Endodermal cell (in vitro differentiated cells): ENCODE measurements at regions not wholly inside any gene's neighbourhood (a gene's known extent, or its start where the extent isn't known, plus 50 kb on each side); places are given as distances from the start of the nearest gene placed in this dataset.

Experiments used
- DNase-seq: peaks from one replicate; pipeline ENCODE4 v3.0.0-alpha.2; 2017
- H3K27ac ChIP-seq: 2 replicates; pipeline ENCODE4 v1.5.1; 2013; ENCODE audit warnings: mild to moderate bottlenecking, low read depth, low read length, moderate library complexity
- H3K27me3 ChIP-seq: 2 replicates; pipeline ENCODE4 v1.6.1; 2013; ENCODE audit warnings: mild to moderate bottlenecking, low read length, moderate library complexity; ENCODE audit not compliant: insufficient read depth, control insufficient read depth, poor library complexity, severe bottlenecking
- H3K36me3 ChIP-seq: 2 replicates; pipeline ENCODE4 v1.7.0; 2013; ENCODE audit warnings: mild to moderate bottlenecking, low read length, moderate library complexity; ENCODE audit not compliant: control insufficient read depth, insufficient read depth
- H3K4me1 ChIP-seq: one replicate; pipeline ENCODE4 v1.7.0; 2013; ENCODE audit warnings: low read length; ENCODE audit not compliant: control insufficient read depth, insufficient read depth
- H3K4me3 ChIP-seq: 2 replicates; pipeline ENCODE4 v1.5.1; 2013; ENCODE audit warnings: mild to moderate bottlenecking, low read length, moderate library complexity
- H3K9ac ChIP-seq: 2 replicates; pipeline ENCODE4 v1.6.1; 2013; ENCODE audit warnings: mild to moderate bottlenecking, low read length, moderate library complexity; ENCODE audit not compliant: poor library complexity, severe bottlenecking; ENCODE audit errors: extremely low read depth
- H3K9me3 ChIP-seq: 2 replicates; pipeline ENCODE4 v1.6.1; 2013; ENCODE audit warnings: mild to moderate bottlenecking, low read length, moderate library complexity; ENCODE audit not compliant: control insufficient read depth
- H3K27ac Mint-ChIP-seq: 2 replicates; pipeline ENCODE4 v1.8.0; 2020; ENCODE audit warnings: mixed read lengths
- H3K27me3 Mint-ChIP-seq: 2 replicates; pipeline ENCODE4 v1.8.0; 2021; ENCODE audit warnings: mild to moderate bottlenecking, mixed read lengths; ENCODE audit not compliant: insufficient read depth
- H3K36me3 Mint-ChIP-seq: 2 replicates; pipeline ENCODE4 v1.8.0; 2020; ENCODE audit warnings: low read depth, mixed read lengths
- H3K4me1 Mint-ChIP-seq: 2 replicates; pipeline ENCODE4 v1.8.0; 2020; ENCODE audit warnings: mixed read lengths
- H3K4me3 Mint-ChIP-seq: 2 replicates; pipeline ENCODE4 v1.8.0; 2020; ENCODE audit warnings: mild to moderate bottlenecking, moderate library complexity, mixed read lengths
- H3K9me3 Mint-ChIP-seq: 2 replicates; pipeline ENCODE4 v1.8.0; 2020; ENCODE audit warnings: mild to moderate bottlenecking, mixed read lengths
- CTCF ChIP-seq: fragments of 200-600 bp; sonication (generic); conservative IDR thresholded peaks from 2 replicates; pipeline ENCODE4 v1.5.0; 2021; ENCODE audit warnings: antibody characterized with exemption, mild to moderate bottlenecking
- WGBS, 2 experiments: methylation state at CpG; one replicate each; pipeline versions ENCODE4 v1.1.5 to v1.1.7; 2013; ENCODE audit warnings: missing lambda C conversion rate in 2 of 2, mixed read lengths in 1 of 2; ENCODE audit not compliant: insufficient coverage in 1 of 2, insufficient read length in 1 of 2; 5-methylcytosine and 5-hydroxymethylcytosine counted together

GRCh38 chr2:144225076-144225475 lies 294.8 kb downstream of the ZEB2 start:
- H3K36me3 ChIP-seq: no peaks in the 10 kb centered on the region
- Mint-ChIP-seq H3K9me3 (no peaks in the 10 kb centered on the region), H3K36me3 (no peaks in the 10 kb centered on the region), H3K27me3 (no peaks in the 10 kb centered on the region), H3K27ac (no peak overlapping the region), H3K4me1 (no peaks in the 10 kb centered on the region), H3K4me3 (no peak overlapping the region)
- H3K27me3 ChIP-seq: no peaks in the 10 kb centered on the region
- DNase-seq: no peak
- no peaks in the 10 kb centered on the region for H3K9me3 ChIP-seq
- H3K27ac ChIP-seq: no peak overlapping the region
- TF ChIP-seq CTCF: no peak
- H3K4me3 ChIP-seq: no peak overlapping the region
- no peaks in the 10 kb centered on the region for H3K4me1 ChIP-seq
- no peak overlapping the region for H3K9ac ChIP-seq

- Mint-ChIP-seq H3K36me3 (no peaks in the 10 kb centered on the region), H3K27me3 (no peaks in the 10 kb centered on the region), H3K9me3 (no peaks in the 10 kb centered on the region), H3K4me1 (no peaks in the 10 kb centered on the region), H3K27ac (no peak overlapping the region), H3K4me3 (no peak overlapping the region)
- Histone ChIP-seq H3K36me3 (no peaks in the 10 kb centered on the region), H3K4me3 (no peak overlapping the region), H3K9me3 (no peaks in the 10 kb centered on the region), H3K27ac (no peak overlapping the region), H3K9ac (no peak overlapping the region), H3K4me1 (no peaks in the 10 kb centered on the region), H3K27me3 (no peaks in the 10 kb centered on the region)
- no peak for TF ChIP-seq CTCF
- DNase-seq: no peak
- WGBS, 2 experiments: 82% methylated on average over 2 of the region's 3 CpGs; no CpG with 5 or more reads in 1 of the 2 experiments
Measured at GRCh38 chr2:144224472-144224871, 295.4 kb downstream of the ZEB2 start.

- H3K4me3 ChIP-seq: no peak overlapping the region
- H3K9ac ChIP-seq: no peak overlapping the region
- no peaks in the 10 kb centered on the region for H3K4me1 ChIP-seq
- no peak overlapping the region for H3K4me3 Mint-ChIP-seq
- TF ChIP-seq CTCF: no peak
- no peak for DNase-seq
- no peaks in the 10 kb centered on the region for H3K9me3 Mint-ChIP-seq
- H3K36me3 ChIP-seq: no peaks in the 10 kb centered on the region
- H3K27ac ChIP-seq: no peak overlapping the region
- H3K27me3 Mint-ChIP-seq: no peaks in the 10 kb centered on the region
- 95% methylated on average over 1 of the region's 1 CpG; no CpG with 5 or more reads in 1 of the 2 experiments for WGBS, 2 experiments
- no peaks in the 10 kb centered on the region for H3K4me1 Mint-ChIP-seq
- no peaks in the 10 kb centered on the region for H3K9me3 ChIP-seq
- no peak overlapping the region for H3K27ac Mint-ChIP-seq
- H3K36me3 Mint-ChIP-seq: no peaks in the 10 kb centered on the region
- no peaks in the 10 kb centered on the region for H3K27me3 ChIP-seq
Measured at GRCh38 chr2:144219979-144220378, 299.9 kb downstream of the ZEB2 start.
